Spleen (tissue), 11 donors: ENCODE measurements at regions not wholly inside any gene's neighbourhood (a gene's known extent, or its start where the extent isn't known, plus 50 kb on each side); places are given as distances from the start of the nearest gene placed in this dataset.

Experiments used
- DNase-seq: peaks from one replicate; pipeline ENCODE4 v3.0.0-alpha.2; 2020
- H3K27ac ChIP-seq, 8 donors: fragments of 200-600 bp; sonication (generic) in 7 of 8; 1 replicate in 4 of 8; 2 replicates in 4 of 8; pipeline versions ENCODE4 v1.5.0 to v1.8.0; 2016 to 2021; ENCODE audit warnings: inconsistent platforms in 4 of 8, mild to moderate bottlenecking in 4 of 8, moderate library complexity in 1 of 8
- H3K27me3 ChIP-seq, 7 donors: fragments of 200-600 bp; sonication (generic) in 6 of 7; replicated peaks in 1 of 7; 1 replicate in 4 of 7; 2 replicates in 3 of 7; pipeline versions ENCODE4 v1.5.0 to v1.8.0; 2016 to 2021; ENCODE audit warnings: inconsistent platforms in 3 of 7, mild to moderate bottlenecking in 1 of 7
- H3K36me3 ChIP-seq, 6 donors: fragments of 200-600 bp; sonication (generic) in 5 of 6; 1 replicate in 4 of 6; 2 replicates in 2 of 6; pipeline versions ENCODE4 v1.5.0 to v1.8.0; 2016 to 2021; ENCODE audit warnings: inconsistent platforms in 2 of 6
- H3K4me1 ChIP-seq, 6 donors: fragments of 200-600 bp; sonication (generic) in 5 of 6; 1 replicate in 3 of 6; 2 replicates in 3 of 6; pipeline versions ENCODE4 v1.5.0 to v1.8.0; 2016 to 2021; ENCODE audit warnings: inconsistent platforms in 3 of 6
- H3K4me3 ChIP-seq, 8 donors: fragments of 200-600 bp; sonication (generic) in 7 of 8; 1 replicate in 4 of 8; 2 replicates in 4 of 8; pipeline versions ENCODE4 v1.5.0 to v1.8.0; 2016 to 2021; ENCODE audit warnings: inconsistent platforms in 4 of 8, mild to moderate bottlenecking in 4 of 8, moderate library complexity in 2 of 8
- H3K9me3 ChIP-seq, 8 donors: fragments of 200-600 bp; sonication (generic) in 7 of 8; 1 replicate in 4 of 8; 2 replicates in 4 of 8; pipeline versions ENCODE4 v1.5.0 to v1.8.0; 2016 to 2021; ENCODE audit warnings: inconsistent platforms in 4 of 8
- CTCF ChIP-seq, 11 experiments: fragments of 200-600 bp in 7 of 11; fragments of 450-650 bp in 4 of 11; sonication (generic) in 4 of 11; IDR thresholded peaks in 8 of 11; conservative IDR thresholded peaks in 3 of 11; 1 replicate in 7 of 11; 2 replicates in 4 of 11; pipeline versions ENCODE4 v1.4.0 to v1.8.0; 2016 to 2021; ENCODE audit warnings: antibody characterized with exemption in 11 of 11, inconsistent platforms in 4 of 11, mild to moderate bottlenecking in 1 of 11
- POLR2A ChIP-seq, 3 donors: fragments of 450-650 bp; IDR thresholded peaks; one replicate each; pipeline ENCODE4 v1.5.1; 2017; ENCODE audit warnings: antibody characterized with exemption in 3 of 3, mild to moderate bottlenecking in 1 of 3
- POLR2AphosphoS5 ChIP-seq, 3 donors: sonication (generic); formaldehyde crosslinking; IDR thresholded peaks; one replicate each; pipeline ENCODE4 v1.5.1; 2017; ENCODE audit warnings: antibody characterized with exemption in 3 of 3
- WGBS, 5 donors: extraction: QIAGEN DNeasy Blood & Tissue Kit in 3 of 5; methylation state at CpG; one replicate each; pipeline versions ENCODE4 v1.1.5 to v1.1.7; 2013 to 2018; 5-methylcytosine and 5-hydroxymethylcytosine counted together
- intact Hi-C: fragments of 100-400 bp; cut with DNase I; formaldehyde crosslinking; loops from one replicate; pipeline ENCODE4 v1.15.0; 2023; ENCODE audit warnings: low total_unique reads
- donor health status: healthy with polysubstance abuse.
- donor health status: DM: no; HTN: no; CAD: no; lungs with moderate emphysema.
- donor health status: DM: no; HTN: no; CAD: no.
- donor health status: Bipolar disorder and iron deficiency.
- donor health status: healthy.
- donor health status: DM: no; HTN: no; CAD: no.
- donor health status: DM: yes; HTN: yes; CAD: no.

- no peak for TF ChIP-seq POLR2A (IDR thresholded peaks at IDR 0.05)
- TF ChIP-seq POLR2AphosphoS5 (IDR thresholded peaks at IDR 0.05): peak in 2 of 3 donors; percentile 13 to 50
- H3K4me3 ChIP-seq: no peak overlapping the region
- H3K27ac ChIP-seq: no peak overlapping the region
- 63 to 76% (median 67%) methylated on average over 5 to 6 of the region's 6 CpGs for WGBS, 5 donors
- intact Hi-C loops: no loop called here
- DNase-seq: no peak
- no peaks in the 10 kb centered on the region for H3K36me3 ChIP-seq
- H3K27me3 ChIP-seq: peaks cover 0 to 18% (median 0%) of the 10 kb centered on the region in 7 donors
- H3K9me3 ChIP-seq: no peaks in the 10 kb centered on the region
- H3K4me1 ChIP-seq: peaks cover 0 to 20% (median 0%) of the 10 kb centered on the region in 6 donors
Observed at GRCh38 chr11:114986365-114986764, 308.0 kb downstream of the NXPE2 start.

- Histone ChIP-seq H3K27me3 (peaks cover 0 to 18% (median 0%) of the 10 kb centered on the region in 7 donors), H3K36me3 (no peaks in the 10 kb centered on the region), H3K4me1 (peaks cover 0 to 20% (median 0%) of the 10 kb centered on the region in 6 donors), H3K4me3 (no peak overlapping the region), H3K9me3 (no peaks in the 10 kb centered on the region), H3K27ac (no peak overlapping the region)
- intact Hi-C loops: no loop called here
- DNase-seq: no peak
- peak in 1 of 3 donors; percentile 51 for TF ChIP-seq POLR2AphosphoS5 (IDR thresholded peaks at IDR 0.05)
- TF ChIP-seq POLR2A (IDR thresholded peaks at IDR 0.05): no peak
- TF ChIP-seq CTCF (IDR thresholded peaks at IDR 0.05 in 8 of 11, conservative IDR thresholded peaks at IDR 0.05 in 3 of 11): no peak
- 54 to 68% (median 63%) methylated on average over 9 to 10 of the region's 10 CpGs for WGBS, 5 donors
Observed at GRCh38 chr11:114987186-114987760, 308.9 kb downstream of the NXPE2 start.

- Histone ChIP-seq H3K27ac (no peak overlapping the region), H3K4me3 (no peak overlapping the region), H3K36me3 (no peaks in the 10 kb centered on the region), H3K9me3 (no peaks in the 10 kb centered on the region), H3K27me3 (peaks cover 0 to 20% (median 0%) of the 10 kb centered on the region in 7 donors), H3K4me1 (peaks cover 0 to 20% (median 0%) of the 10 kb centered on the region in 6 donors)
- WGBS, 5 donors: 70 to 87% (median 83%) methylated on average over 14 of the region's 14 CpGs
- no peak for TF ChIP-seq POLR2A (IDR thresholded peaks at IDR 0.05)
- TF ChIP-seq CTCF (IDR thresholded peaks at IDR 0.05 in 8 of 11, conservative IDR thresholded peaks at IDR 0.05 in 3 of 11): no peak
- no peak for TF ChIP-seq POLR2AphosphoS5 (IDR thresholded peaks at IDR 0.05)
- DNase-seq: no peak
- intact Hi-C loops: no loop called here
Observed at GRCh38 chr11:114988644-114989043, 310.3 kb downstream of the NXPE2 start.

- no peak for DNase-seq
- H3K9me3 ChIP-seq: no peaks in the 10 kb centered on the region
- H3K4me3 ChIP-seq: no peak overlapping the region
- no peak for TF ChIP-seq CTCF (IDR thresholded peaks at IDR 0.05 in 8 of 11, conservative IDR thresholded peaks at IDR 0.05 in 3 of 11)
- TF ChIP-seq POLR2AphosphoS5 (IDR thresholded peaks at IDR 0.05): no peak
- TF ChIP-seq POLR2A (IDR thresholded peaks at IDR 0.05): no peak
- H3K4me1 ChIP-seq: peaks cover 0 to 20% (median 0%) of the 10 kb centered on the region in 6 donors
- peaks cover 0 to 18% (median 0%) of the 10 kb centered on the region in 7 donors for H3K27me3 ChIP-seq
- WGBS, 5 donors: 55 to 66% (median 58%) methylated on average over 8 to 9 of the region's 9 CpGs
- intact Hi-C loops: no loop called here
- no peaks in the 10 kb centered on the region for H3K36me3 ChIP-seq
- H3K27ac ChIP-seq: no peak overlapping the region
Observed at GRCh38 chr11:114989536-114989935, 311.2 kb downstream of the NXPE2 start.
